B cell (primary cell): ENCODE measurements at regions not wholly inside any gene's neighbourhood (a gene's known extent, or its start where the extent isn't known, plus 50 kb on each side); places are given as distances from the start of the nearest gene placed in this dataset.
"Not testable (repeated sequence)": the region's sequence is repeated elsewhere in the genome, so short reads cannot be mapped to it uniquely, and the experiment has no call there.

Source experiments
- ATAC-seq: fragments of 200-7000 bp; cut with Tn5 transposase; one replicate; pipeline ENCODE4 v1.10.0; 2021; ENCODE audit warnings: low read depth, mild to moderate bottlenecking, moderate number of reproducible peaks, moderate library complexity
- CTCF ChIA-PET: fragments of 350-600 bp; sonication (Branson Sonifier 250); formaldehyde crosslinking; loops from one replicate; lab custom pipeline; 2021; ENCODE audit warnings: antibody characterized with exemption, inconsistent platforms; lab: Charles Lee
- POLR2A ChIA-PET: fragments of 350-600 bp; sonication (Branson Sonifier 250); formaldehyde crosslinking; loops from one replicate; lab custom pipeline; 2021; ENCODE audit warnings: antibody characterized with exemption; lab: Charles Lee
- DNase-seq: peaks from one replicate; pipeline ENCODE4 v3.0.0; 2013
- H2AFZ ChIP-seq: 2 replicates; pipeline ENCODE4 v1.6.1; 2012; ENCODE audit warnings: mild to moderate bottlenecking, low read depth, low read length; ENCODE audit not compliant: insufficient read depth, poor library complexity, severe bottlenecking
- H3K27ac ChIP-seq, 2 donors: 1 replicate in 1 of 2; 2 replicates in 1 of 2; pipeline ENCODE4 v1.5.1; 2012 to 2013; ENCODE audit warnings: low read length in 2 of 2, mild to moderate bottlenecking in 2 of 2, moderate library complexity in 1 of 2
- H3K27me3 ChIP-seq, 4 experiments: fragments of 200-600 bp in 1 of 4; sonication (generic) in 1 of 4; replicated peaks in 1 of 4; 1 replicate in 2 of 4; 2 replicates in 2 of 4; pipeline versions ENCODE4 v1.6.1 to v1.7.0; 2013 to 2016; ENCODE audit warnings: low read length in 3 of 4, mild to moderate bottlenecking in 2 of 4, mixed read lengths in 1 of 4, moderate library complexity in 1 of 4; ENCODE audit not compliant: insufficient read depth in 4 of 4, control insufficient read depth in 3 of 4; ENCODE audit errors: control extremely low read depth in 1 of 4
- H3K36me3 ChIP-seq, 2 experiments: replicated peaks in 1 of 2; 1 replicate in 1 of 2; 2 replicates in 1 of 2; pipeline versions ENCODE4 v1.6.1 to v1.7.1; 2013; ENCODE audit warnings: low read length in 1 of 2; ENCODE audit not compliant: insufficient read depth in 2 of 2, control insufficient read depth in 1 of 2; ENCODE audit errors: control extremely low read depth in 1 of 2, extremely low read depth in 1 of 2
- H3K4me1 ChIP-seq, 2 donors: fragments of 200-600 bp in 1 of 2; sonication (generic) in 1 of 2; 1 replicate in 1 of 2; 2 replicates in 1 of 2; pipeline versions ENCODE4 v1.5.1 to v1.6.1; 2013 to 2017; ENCODE audit warnings: low read length in 2 of 2; ENCODE audit not compliant: control insufficient read depth in 2 of 2, insufficient read depth in 2 of 2
- H3K4me2 ChIP-seq: replicated peaks from 2 replicates; pipeline ENCODE3; 2012; ENCODE audit warnings: mild to moderate bottlenecking, low read depth, low read length; ENCODE audit not compliant: poor library complexity, severe bottlenecking
- H3K4me3 ChIP-seq, 5 experiments: fragments of 200-600 bp in 1 of 5; sonication (generic) in 1 of 5; 1 replicate in 3 of 5; 2 replicates in 2 of 5; pipeline versions ENCODE4 v1.5.1 to v1.7.0; 2011 to 2016; ENCODE audit warnings: low read length in 4 of 5, mild to moderate bottlenecking in 4 of 5, low read depth in 2 of 5, control low read depth in 1 of 5, moderate library complexity in 1 of 5; ENCODE audit not compliant: insufficient read depth in 1 of 5; ENCODE audit errors: control extremely low read depth in 1 of 5, extremely low read depth in 1 of 5
- H3K79me2 ChIP-seq: fragments of 200-600 bp; sonication (generic); one replicate; pipeline ENCODE4 v1.6.0; 2016; ENCODE audit warnings: low read length; ENCODE audit not compliant: control insufficient read depth, insufficient read depth
- H3K9ac ChIP-seq: fragments of 200-600 bp; sonication (generic); 2 replicates; pipeline ENCODE4 v1.6.1; 2017; ENCODE audit warnings: mild to moderate bottlenecking, low read length, moderate library complexity
- H3K9me3 ChIP-seq, 3 donors: one replicate each; pipeline versions ENCODE4 v1.6.1 to v1.7.1; 2013; ENCODE audit warnings: low read length in 2 of 3; ENCODE audit not compliant: control insufficient read depth in 2 of 3, insufficient read depth in 1 of 3; ENCODE audit errors: control extremely low read depth in 1 of 3
- H4K20me1 ChIP-seq: 2 replicates; pipeline ENCODE4 v1.6.0; 2012; ENCODE audit warnings: mild to moderate bottlenecking, low read length; ENCODE audit not compliant: insufficient read depth, control insufficient read depth, poor library complexity, severe bottlenecking
- H3K27ac Mint-ChIP-seq: one replicate; pipeline ENCODE4 v1.8.0; 2021; ENCODE audit warnings: mixed read lengths
- H3K27me3 Mint-ChIP-seq: one replicate; pipeline ENCODE4 v1.8.0; 2021; ENCODE audit warnings: mixed read lengths
- H3K4me1 Mint-ChIP-seq: one replicate; pipeline ENCODE4 v1.8.0; 2021; ENCODE audit warnings: mixed read lengths
- H3K4me3 Mint-ChIP-seq: one replicate; pipeline ENCODE4 v1.8.0; 2021; ENCODE audit warnings: mixed read lengths
- H3K9me3 Mint-ChIP-seq: one replicate; pipeline ENCODE4 v1.8.0; 2022; ENCODE audit warnings: mixed read lengths; ENCODE audit not compliant: insufficient read depth
- CTCF ChIP-seq: fragments of 200-600 bp; IDR thresholded peaks from one replicate; pipeline ENCODE4 v1.8.0; 2022; ENCODE audit warnings: antibody characterized with exemption, mild to moderate bottlenecking
- EZH2 ChIP-seq: IDR thresholded peaks from 2 replicates; pipeline ENCODE4 v1.6.1; 2012; ENCODE audit warnings: borderline replicate concordance, low read depth, mild to moderate bottlenecking, moderate library complexity, low read length; ENCODE audit not compliant: insufficient read depth, poor library complexity, severe bottlenecking
- WGBS: methylation state at CpG from one replicate; pipeline ENCODE4 v1.1.5; 2013; ENCODE audit warnings: missing lambda C conversion rate; ENCODE audit not compliant: insufficient coverage; 5-methylcytosine and 5-hydroxymethylcytosine counted together
- intact Hi-C: fragments of 100-400 bp; cut with micrococcal nuclease; formaldehyde crosslinking; loops from one replicate; pipeline ENCODE4 v1.10.0; 2022

DNA sequence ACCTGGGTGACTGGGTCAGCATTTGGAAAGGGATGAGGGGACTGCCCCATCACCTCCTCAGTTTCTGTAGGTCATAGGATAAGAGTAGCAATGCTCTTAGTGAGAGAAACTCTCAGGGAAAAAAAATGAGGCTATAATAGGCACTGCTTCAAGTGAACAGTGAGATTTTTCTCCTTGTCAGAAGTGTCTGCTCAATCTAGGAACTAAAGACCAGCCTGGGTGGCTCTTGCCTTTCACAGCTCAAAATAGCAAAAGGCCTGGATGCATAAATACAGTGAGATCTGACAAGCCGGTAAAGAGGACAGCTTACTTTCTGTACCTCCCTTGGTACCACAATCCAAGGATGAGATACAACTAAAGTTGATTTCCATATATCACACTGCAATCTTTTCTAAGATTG is 205.6 kb upstream of the ANO5 start:
- no peaks in the 10 kb centered on the region for H3K27me3 Mint-ChIP-seq
- Histone ChIP-seq H3K4me1 (no peaks in the 10 kb centered on the region), H3K4me3 (no peak overlapping the region), H3K4me2 (no peak overlapping the region), H2AFZ (no peak overlapping the region), H4K20me1 (no peaks in the 10 kb centered on the region), H3K27ac (no peak overlapping the region), H3K27me3 (no peaks in the 10 kb centered on the region), H3K9ac (no peak overlapping the region), H3K36me3 (no peaks in the 10 kb centered on the region), H3K9me3 (no peaks in the 10 kb centered on the region), H3K79me2 (no peaks in the 10 kb centered on the region)
- no peaks in the 10 kb centered on the region for H3K4me1 Mint-ChIP-seq
- H3K27ac Mint-ChIP-seq, result no peak overlapping the region
- intact Hi-C loops, result no loop called here
- DNase-seq, result no peak
- H3K4me3 Mint-ChIP-seq, result no peak overlapping the region
- no peak for TF ChIP-seq CTCF
- TF ChIP-seq EZH2, result no peak
- WGBS, result 100% methylated on average over 1 of the region's 1 CpG
- ChIA-PET CTCF (no interaction called here), POLR2A (no interaction called here)
- ATAC-seq, result no peak
- H3K9me3 Mint-ChIP-seq, result peaks cover 5% of the 10 kb centered on the region

- no peaks in the 10 kb centered on the region for H4K20me1 ChIP-seq
- no peak overlapping the region for H3K27ac Mint-ChIP-seq
- no peaks in the 10 kb centered on the region for H3K4me1 Mint-ChIP-seq
- 64% methylated on average over 1 of the region's 1 CpG for WGBS
- intact Hi-C loops, result no loop called here
- H2AFZ ChIP-seq, result no peak overlapping the region
- no peaks in the 10 kb centered on the region for H3K27me3 Mint-ChIP-seq
- no peaks in the 10 kb centered on the region for H3K79me2 ChIP-seq
- H3K9ac ChIP-seq, result no peak overlapping the region
- no peak for DNase-seq
- no peaks in the 10 kb centered on the region for H3K4me1 ChIP-seq
- ATAC-seq, result no peak
- H3K9me3 Mint-ChIP-seq, result peaks cover 2% of the 10 kb centered on the region
- H3K27me3 ChIP-seq, result no peaks in the 10 kb centered on the region
- H3K4me2 ChIP-seq, result no peak overlapping the region
- ChIA-PET POLR2A (no interaction called here), CTCF (no interaction called here)
- no peak overlapping the region for H3K4me3 ChIP-seq
- H3K27ac ChIP-seq, result no peak overlapping the region
- no peak overlapping the region for H3K4me3 Mint-ChIP-seq
- TF ChIP-seq CTCF, result no peak
- no peak for TF ChIP-seq EZH2
- H3K36me3 ChIP-seq, result no peaks in the 10 kb centered on the region
- no peaks in the 10 kb centered on the region for H3K9me3 ChIP-seq
These were observed 204.4 kb upstream of the ANO5 start for GRCh38 chr11:21988477-21988876.

GRCh38 chr11:22001803-22002202 is 191.1 kb upstream of the ANO5 start:
- H3K79me2 ChIP-seq, H3K27me3 Mint-ChIP-seq, H2AFZ ChIP-seq, intact Hi-C loops, DNase-seq, H3K9me3 ChIP-seq, H3K4me3 Mint-ChIP-seq, H3K4me2 ChIP-seq, ATAC-seq, POLR2A ChIA-PET, H3K4me3 ChIP-seq, H3K4me1 ChIP-seq, H3K27me3 ChIP-seq, H3K4me1 Mint-ChIP-seq, H3K27ac Mint-ChIP-seq, H3K9me3 Mint-ChIP-seq, H3K9ac ChIP-seq, H3K36me3 ChIP-seq, CTCF ChIA-PET, H3K27ac ChIP-seq, H4K20me1 ChIP-seq: not testable (repeated sequence)
- WGBS, result no CpG with 5 or more reads among the region's 6 CpGs
